ENCODE measurements at regions not wholly inside any gene's neighbourhood (a gene's known extent, or its start where the extent isn't known, plus 50 kb on each side); places are given as distances from the start of the nearest gene placed in this dataset.

GRCh38 chr17:65404761-65405160, 156.7 kb downstream of the AXIN2 start:
- ATAC-seq (no peak), DNase-seq (no peak)
- intact Hi-C loops (cut with DNase I, micrococcal nuclease), result no loop called here
- Histone ChIP-seq H3K4me3 (no peak overlapping the region), H3K36me3 (ENCODE audit: low read depth) (no peaks in the 10 kb centered on the region), H3K9me3 (no peaks in the 10 kb centered on the region), H3K4me1 (ENCODE audit: low read depth) (no peaks in the 10 kb centered on the region)
- TF ChIP-seq CTCF (IDR thresholded peaks at IDR 0.05), result no peak

- TF ChIP-seq CTCF (IDR thresholded peaks at IDR 0.05), result no peak
- Histone ChIP-seq H3K9me3 (no peaks in the 10 kb centered on the region), H3K4me1 (ENCODE audit: low read depth) (no peaks in the 10 kb centered on the region), H3K36me3 (ENCODE audit: low read depth) (no peaks in the 10 kb centered on the region), H3K4me3 (no peak overlapping the region)
- intact Hi-C loops (cut with DNase I, micrococcal nuclease), result no loop called here
- ATAC-seq (no peak), DNase-seq (no peak)
Observed at GRCh38 chr17:65403626-65404025, 157.8 kb downstream of the AXIN2 start.

GRCh38 chr17:65402513-65403496, 158.6 kb downstream of the AXIN2 start:
- intact Hi-C loops (cut with DNase I, micrococcal nuclease), result no loop called here
- Histone ChIP-seq H3K4me1 (ENCODE audit: low read depth) (no peaks in the 10 kb centered on the region), H3K9me3 (no peaks in the 10 kb centered on the region), H3K36me3 (ENCODE audit: low read depth) (no peaks in the 10 kb centered on the region), H3K4me3 (no peak overlapping the region)
- ATAC-seq (no peak), DNase-seq (no peak)
- no peak for TF ChIP-seq CTCF (IDR thresholded peaks at IDR 0.05)

GRCh38 chr17:65401561-65401960, 159.9 kb downstream of the AXIN2 start:
- Histone ChIP-seq H3K36me3 (ENCODE audit: low read depth) (no peaks in the 10 kb centered on the region), H3K4me3 (no peak overlapping the region), H3K4me1 (ENCODE audit: low read depth) (no peaks in the 10 kb centered on the region), H3K9me3 (no peaks in the 10 kb centered on the region)
- TF ChIP-seq CTCF (IDR thresholded peaks at IDR 0.05), result no peak
- ATAC-seq (peak; percentile 25), DNase-seq (no peak)
- intact Hi-C loops (cut with DNase I, micrococcal nuclease), result no loop called here

GRCh38 chr17:65400701-65401100, 160.7 kb downstream of the AXIN2 start:
- ATAC-seq, result no peak
- intact Hi-C loops (cut with DNase I, micrococcal nuclease), result no loop called here
- Histone ChIP-seq H3K36me3 (ENCODE audit: low read depth) (no peaks in the 10 kb centered on the region), H3K4me3 (no peak overlapping the region), H3K9me3 (no peaks in the 10 kb centered on the region), H3K4me1 (ENCODE audit: low read depth) (no peaks in the 10 kb centered on the region)
- DNase-seq, result no peak
- TF ChIP-seq CTCF (IDR thresholded peaks at IDR 0.05), result no peak

All from mucosa of descending colon (tissue), 3 donors.